GM12892 (cell line): ENCODE measurements at regions not wholly inside any gene's neighbourhood (a gene's known extent, or its start where the extent isn't known, plus 50 kb on each side); places are given as distances from the start of the nearest gene placed in this dataset.

Experiments used
- POLR2A ChIP-seq: IDR thresholded peaks from 2 replicates; pipeline ENCODE4 v1.6.1; 2011; ENCODE audit warnings: low read depth, low read length, control low read depth
- POLR2AphosphoS5 ChIP-seq: IDR thresholded peaks from 2 replicates; pipeline ENCODE4 v1.6.1; 2011; ENCODE audit warnings: low read depth, low read length, control low read depth
- TAF1 ChIP-seq: IDR thresholded peaks from 2 replicates; pipeline ENCODE4 v1.6.1; 2011; ENCODE audit warnings: low read depth, mild to moderate bottlenecking, control low read depth, low read length, borderline replicate concordance

DNA sequence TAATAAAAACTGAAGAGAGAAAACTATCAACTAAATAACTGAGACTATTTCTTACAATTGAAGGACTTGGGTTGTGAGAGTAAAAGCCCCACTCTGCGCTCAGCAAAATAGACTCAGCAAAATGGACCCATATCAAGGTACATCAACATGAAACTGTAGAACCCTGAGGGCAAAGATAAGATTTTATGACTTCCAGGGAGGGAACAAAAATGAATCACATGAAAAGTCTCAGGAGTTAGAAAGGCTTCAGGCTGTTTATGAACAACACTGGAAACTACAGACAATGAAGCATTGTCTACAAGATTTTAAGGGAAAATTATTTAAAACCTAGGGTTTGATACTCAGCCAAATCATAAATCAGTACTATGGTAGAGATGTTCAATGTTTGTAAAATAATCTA lies 434.3 kb downstream of the PTPRC start:
- TF ChIP-seq POLR2A (no peak), POLR2AphosphoS5 (no peak), TAF1 (no peak)
